ENCODE measurements at regions not wholly inside any gene's neighbourhood (a gene's known extent, or its start where the extent isn't known, plus 50 kb on each side); places are given as distances from the start of the nearest gene placed in this dataset.

DNA sequence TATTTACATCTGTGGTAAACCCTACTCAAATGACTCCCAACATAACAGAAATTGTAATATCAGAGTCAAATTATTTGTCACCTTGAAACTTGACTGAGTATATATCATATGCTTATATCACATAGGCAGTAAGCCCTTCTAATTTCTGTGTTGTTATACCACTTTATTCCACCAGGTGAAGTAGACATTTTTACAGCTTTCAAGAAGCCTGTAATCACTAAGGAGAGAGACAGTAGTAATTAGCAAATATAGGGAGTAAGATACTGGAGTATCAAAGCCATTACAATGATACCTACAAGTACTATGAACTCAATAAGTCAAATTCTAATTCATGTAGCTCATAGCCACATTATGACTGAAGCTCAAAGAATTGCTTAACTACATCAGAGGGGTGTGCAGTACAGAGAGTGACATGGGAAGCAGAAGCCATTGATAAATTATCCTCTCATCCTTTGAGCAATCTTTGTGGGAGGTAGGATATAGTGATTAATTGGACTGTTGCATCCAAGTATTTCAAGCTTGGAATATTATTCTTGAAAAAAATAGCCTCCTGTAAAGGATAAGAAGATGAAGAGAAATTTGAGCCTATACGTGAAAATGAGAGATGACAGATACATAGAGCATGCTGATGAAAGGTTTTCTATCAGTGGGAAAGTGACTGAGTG is 1005.9 kb downstream of the ZPLD1 start:
- no peaks in the 10 kb centered on the region for H3K27me3 ChIP-seq (ENCODE audit: control insufficient read depth, insufficient read depth, low read length)
- no peaks in the 10 kb centered on the region for H3K4me1 ChIP-seq (ENCODE audit: control insufficient read depth, insufficient read depth, low read length)
- DNase-seq (ENCODE audit: low read depth, low spot score) (no peak), ATAC-seq (no peak)
- ChIA-PET CTCF (no interaction called here), POLR2A (no interaction called here)
- H3K27ac ChIP-seq (ENCODE audit: low read length), result no peak overlapping the region
- in situ Hi-C loops (cut with HindIII; ENCODE audit: low pct_unique_long_range_greater_than_20kb, low sequenced_read_pairs), result no loop called here
- intact Hi-C loops (cut with micrococcal nuclease; ENCODE audit: unreplicated experiment), result no loop called here
- H3K9me3 ChIP-seq (ENCODE audit: control insufficient read depth, insufficient read depth, low read depth, low read length), result no peaks in the 10 kb centered on the region
- no TSS peak for BruUV-seq (replicated peaks)
- no peaks in the 10 kb centered on the region for H3K36me3 ChIP-seq (ENCODE audit: control insufficient read depth, insufficient read depth, low read length)
- no peak for TF ChIP-seq POLR2AphosphoS5 (IDR thresholded peaks at IDR 0.05; ENCODE audit: low read depth, low read length)
- TF ChIP-seq, protein P1, sequence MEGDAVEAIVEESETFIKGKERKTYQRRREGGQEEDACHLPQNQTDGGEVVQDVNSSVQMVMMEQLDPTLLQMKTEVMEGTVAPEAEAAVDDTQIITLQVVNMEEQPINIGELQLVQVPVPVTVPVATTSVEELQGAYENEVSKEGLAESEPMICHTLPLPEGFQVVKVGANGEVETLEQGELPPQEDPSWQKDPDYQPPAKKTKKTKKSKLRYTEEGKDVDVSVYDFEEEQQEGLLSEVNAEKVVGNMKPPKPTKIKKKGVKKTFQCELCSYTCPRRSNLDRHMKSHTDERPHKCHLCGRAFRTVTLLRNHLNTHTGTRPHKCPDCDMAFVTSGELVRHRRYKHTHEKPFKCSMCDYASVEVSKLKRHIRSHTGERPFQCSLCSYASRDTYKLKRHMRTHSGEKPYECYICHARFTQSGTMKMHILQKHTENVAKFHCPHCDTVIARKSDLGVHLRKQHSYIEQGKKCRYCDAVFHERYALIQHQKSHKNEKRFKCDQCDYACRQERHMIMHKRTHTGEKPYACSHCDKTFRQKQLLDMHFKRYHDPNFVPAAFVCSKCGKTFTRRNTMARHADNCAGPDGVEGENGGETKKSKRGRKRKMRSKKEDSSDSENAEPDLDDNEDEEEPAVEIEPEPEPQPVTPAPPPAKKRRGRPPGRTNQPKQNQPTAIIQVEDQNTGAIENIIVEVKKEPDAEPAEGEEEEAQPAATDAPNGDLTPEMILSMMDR (IDR thresholded peaks at IDR 0.05), result peak; percentile 24; the same call in 1 of the 2 replicates
- no peak overlapping the region for H3K4me3 ChIP-seq (ENCODE audit: low read depth in 2 of 2, low read length in 2 of 2)

GRCh38 chr3:103446953-103447629 is 1012.3 kb downstream of the ZPLD1 start:
- DNase-seq (ENCODE audit: low read depth, low spot score), result no peak
- no peaks in the 10 kb centered on the region for H3K27me3 ChIP-seq (ENCODE audit: control insufficient read depth, insufficient read depth, low read length)
- intact Hi-C loops (cut with micrococcal nuclease; ENCODE audit: unreplicated experiment) (no loop called here), in situ Hi-C loops (cut with HindIII; ENCODE audit: low pct_unique_long_range_greater_than_20kb, low sequenced_read_pairs) (no loop called here)
- ChIA-PET POLR2A (no interaction called here), CTCF (no interaction called here)
- H3K27ac ChIP-seq (ENCODE audit: low read length), result no peak overlapping the region
- no peaks in the 10 kb centered on the region for H3K4me1 ChIP-seq (ENCODE audit: control insufficient read depth, insufficient read depth, low read length)
- BruUV-seq (replicated peaks), result no TSS peak
- no peak for ATAC-seq
- H3K9me3 ChIP-seq (ENCODE audit: control insufficient read depth, insufficient read depth, low read depth, low read length), result no peaks in the 10 kb centered on the region
- H3K4me3 ChIP-seq (ENCODE audit: low read depth in 2 of 2, low read length in 2 of 2), result no peak overlapping the region
- TF ChIP-seq REST (IDR thresholded peaks at IDR 0.05; ENCODE audit: insufficient read depth in 1 of 2, low read depth in 2 of 2, low read length in 1 of 2) (no peak), TCF7L2 (IDR thresholded peaks at IDR 0.05; ENCODE audit: low read depth, low read length) (no peak), POLR2AphosphoS5 (IDR thresholded peaks at IDR 0.05; ENCODE audit: low read depth, low read length) (no peak), SIN3A (IDR thresholded peaks at IDR 0.05; ENCODE audit: borderline replicate concordance, insufficient read depth, low read depth, low read length) (no peak)
- TF ChIP-seq, protein P1 (IDR thresholded peaks at IDR 0.05), result no peak
- no peaks in the 10 kb centered on the region for H3K36me3 ChIP-seq (ENCODE audit: control insufficient read depth, insufficient read depth, low read length)
